Osteoblast (primary cell): ENCODE measurements at regions not wholly inside any gene's neighbourhood (a gene's known extent, or its start where the extent isn't known, plus 50 kb on each side); places are given as distances from the start of the nearest gene placed in this dataset.

ENCODE experiments used
- DNase-seq: peaks from one replicate; pipeline ENCODE4 v3.0.0; 2011; ENCODE audit warnings: low spot score, mixed read lengths; ENCODE audit not compliant: insufficient read length; ENCODE audit errors: missing footprints
- H2AFZ ChIP-seq: 2 replicates; pipeline ENCODE4 v1.6.0; 2011; ENCODE audit warnings: mild to moderate bottlenecking, low read length
- H3K27ac ChIP-seq: 2 replicates; pipeline ENCODE4 v1.5.1; 2011; ENCODE audit warnings: mild to moderate bottlenecking, low read depth, low read length, moderate library complexity
- H3K27me3 ChIP-seq: 2 replicates; pipeline ENCODE4 v1.6.0; 2012; ENCODE audit warnings: mild to moderate bottlenecking, control low read depth, inconsistent platforms, low read length, moderate library complexity; ENCODE audit not compliant: insufficient read depth
- H3K36me3 ChIP-seq: 2 replicates; pipeline ENCODE4 v1.5.1; 2011; ENCODE audit warnings: mild to moderate bottlenecking, low read length, control low read depth, moderate library complexity; ENCODE audit not compliant: insufficient read depth
- H3K4me1 ChIP-seq: 2 replicates; pipeline ENCODE4 v1.5.1; 2011; ENCODE audit warnings: mild to moderate bottlenecking, low read length, control low read depth, moderate library complexity; ENCODE audit not compliant: insufficient read depth
- H3K4me2 ChIP-seq: 2 replicates; pipeline ENCODE4 v1.6.0; 2011; ENCODE audit warnings: mild to moderate bottlenecking, low read length; ENCODE audit not compliant: insufficient read depth
- H3K4me3 ChIP-seq: fragments of 200-600 bp; sonication (generic); 3 replicates; pipeline ENCODE4 v1.5.1; 2012; ENCODE audit warnings: mild to moderate bottlenecking, low read length, inconsistent platforms; ENCODE audit not compliant: insufficient read depth
- H3K79me2 ChIP-seq: 2 replicates; pipeline ENCODE4 v1.6.0; 2012; ENCODE audit warnings: mild to moderate bottlenecking, low read length, control low read depth, inconsistent platforms; ENCODE audit not compliant: insufficient read depth
- H3K9me3 ChIP-seq: 2 replicates; pipeline ENCODE4 v1.5.1; 2011; ENCODE audit warnings: low read depth, low read length, control low read depth
- H4K20me1 ChIP-seq: 2 replicates; pipeline ENCODE4 v1.6.0; 2012; ENCODE audit warnings: mild to moderate bottlenecking, low read length, control low read depth; ENCODE audit not compliant: insufficient read depth
- CTCF ChIP-seq: IDR thresholded peaks from 2 replicates; pipeline ENCODE4 v1.5.1; 2011; ENCODE audit warnings: mild to moderate bottlenecking, low read depth, low read length, moderate library complexity; ENCODE audit errors: extremely low read depth

GRCh38 chr10:128280271-128280670 lies 154.0 kb upstream of the MKI67 start:
- Histone ChIP-seq H3K79me2 (no peaks in the 10 kb centered on the region), H3K27me3 (no peaks in the 10 kb centered on the region), H3K4me2 (no peak overlapping the region), H4K20me1 (no peaks in the 10 kb centered on the region), H3K4me1 (no peaks in the 10 kb centered on the region), H3K4me3 (no peak overlapping the region), H2AFZ (no peak overlapping the region), H3K9me3 (no peaks in the 10 kb centered on the region), H3K36me3 (no peaks in the 10 kb centered on the region), H3K27ac (no peak overlapping the region)
- DNase-seq = no peak
- no peak for TF ChIP-seq CTCF

GRCh38 chr10:128281343-128281742 lies 155.1 kb upstream of the MKI67 start:
- DNase-seq = no peak
- Histone ChIP-seq H3K36me3 (no peaks in the 10 kb centered on the region), H3K27me3 (no peaks in the 10 kb centered on the region), H3K4me2 (no peak overlapping the region), H3K27ac (no peak overlapping the region), H3K79me2 (no peaks in the 10 kb centered on the region), H2AFZ (no peak overlapping the region), H3K9me3 (no peaks in the 10 kb centered on the region), H3K4me1 (no peaks in the 10 kb centered on the region), H3K4me3 (no peak overlapping the region), H4K20me1 (no peaks in the 10 kb centered on the region)
- TF ChIP-seq CTCF = no peak

- Histone ChIP-seq H3K9me3 (no peaks in the 10 kb centered on the region), H3K36me3 (no peaks in the 10 kb centered on the region), H3K27me3 (no peaks in the 10 kb centered on the region), H3K4me3 (no peak overlapping the region), H2AFZ (no peak overlapping the region), H3K27ac (no peak overlapping the region), H3K4me2 (no peak overlapping the region), H3K4me1 (no peaks in the 10 kb centered on the region), H3K79me2 (no peaks in the 10 kb centered on the region), H4K20me1 (no peaks in the 10 kb centered on the region)
- no peak for DNase-seq
- no peak for TF ChIP-seq CTCF
Measured at GRCh38 chr10:128281861-128282260, 155.6 kb upstream of the MKI67 start.

- no peaks in the 10 kb centered on the region for H3K27me3 ChIP-seq
- H3K9me3 ChIP-seq = no peaks in the 10 kb centered on the region
- H3K36me3 ChIP-seq = no peaks in the 10 kb centered on the region
- H3K4me2 ChIP-seq = no peak overlapping the region
- H2AFZ ChIP-seq = no peak overlapping the region
- no peak for TF ChIP-seq CTCF
- H3K4me1 ChIP-seq = no peaks in the 10 kb centered on the region
- DNase-seq = no peak
- H3K79me2 ChIP-seq = no peaks in the 10 kb centered on the region
- no peak overlapping the region for H3K4me3 ChIP-seq
- no peaks in the 10 kb centered on the region for H4K20me1 ChIP-seq
- no peak overlapping the region for H3K27ac ChIP-seq
Measured at GRCh38 chr10:128286141-128286761, 160.0 kb upstream of the MKI67 start.
